Karpas-422 (cell line): ENCODE measurements at regions not wholly inside any gene's neighbourhood (a gene's known extent, or its start where the extent isn't known, plus 50 kb on each side); places are given as distances from the start of the nearest gene placed in this dataset.
"Not testable (repeated sequence)": the region's sequence is repeated elsewhere in the genome, so short reads cannot be mapped to it uniquely, and the experiment has no call there.

Experiments used
- DNase-seq: peaks from one replicate; pipeline ENCODE4 v3.0.0-alpha.2; 2015
- H2AFZ ChIP-seq: fragments of 200-600 bp; sonication (generic); 2 replicates; pipeline ENCODE4 v1.6.1; 2014; ENCODE audit warnings: antibody characterized with exemption, low read length, mixed read lengths
- H3K27ac ChIP-seq: fragments of 200-600 bp; sonication (generic); 2 replicates; pipeline ENCODE4 v1.5.1; 2014; ENCODE audit warnings: mild to moderate bottlenecking, low read length, moderate library complexity
- H3K27me3 ChIP-seq: fragments of 200-600 bp; sonication (generic); 2 replicates; pipeline ENCODE4 v1.6.1; 2014; ENCODE audit warnings: low read length, mixed read lengths
- H3K36me3 ChIP-seq: fragments of 200-600 bp; sonication (generic); 2 replicates; pipeline ENCODE4 v1.6.1; 2014; ENCODE audit warnings: low read length, mixed read lengths; ENCODE audit not compliant: insufficient read depth
- H3K4me1 ChIP-seq: fragments of 200-600 bp; sonication (generic); 2 replicates; pipeline ENCODE4 v1.6.1; 2014; ENCODE audit warnings: mild to moderate bottlenecking, low read length, mixed read lengths
- H3K4me2 ChIP-seq: fragments of 200-600 bp; sonication (generic); 2 replicates; pipeline ENCODE4 v1.6.1; 2014; ENCODE audit warnings: low read length, low read depth, mild to moderate bottlenecking; ENCODE audit not compliant: poor library complexity, severe bottlenecking
- H3K4me3 ChIP-seq: fragments of 200-600 bp; sonication (generic); 2 replicates; pipeline ENCODE4 v1.5.1; 2014; ENCODE audit warnings: mild to moderate bottlenecking, antibody characterized with exemption, low read length, mixed read lengths
- H3K79me2 ChIP-seq: fragments of 200-600 bp; sonication (generic); 2 replicates; pipeline ENCODE4 v1.6.1; 2014; ENCODE audit warnings: mild to moderate bottlenecking, low read length, mixed read lengths
- H3K9ac ChIP-seq: fragments of 200-600 bp; sonication (generic); 2 replicates; pipeline ENCODE4 v1.6.0; 2014; ENCODE audit warnings: low read length
- H3K9me2 ChIP-seq: fragments of 200-600 bp; sonication (generic), shearing (Covaris generic); replicated peaks from 2 replicates; pipeline ENCODE4 v1.6.0; 2014; ENCODE audit warnings: mild to moderate bottlenecking, low read length, moderate library complexity; ENCODE audit not compliant: insufficient read depth
- H3K9me3 ChIP-seq: fragments of 300-700, 200-600 bp; sonication (generic); 2 replicates; pipeline ENCODE4 v1.6.1; 2014; ENCODE audit warnings: low read length, mixed read lengths
- H4K20me1 ChIP-seq: fragments of 200-600 bp; sonication (generic); 2 replicates; pipeline ENCODE4 v1.6.1; 2014; ENCODE audit warnings: mild to moderate bottlenecking, antibody characterized with exemption, low read length, low read depth; ENCODE audit not compliant: insufficient read depth

- not testable (repeated sequence) for H4K20me1 ChIP-seq, H3K4me2 ChIP-seq
Observed at GRCh38 chr1:191448279-191448678, 710.0 kb upstream of the RGS18 start.

GRCh38 chr1:191452586-191452985, 705.7 kb upstream of the RGS18 start:
- DNase-seq: no peak
- H3K4me2 ChIP-seq: no peak overlapping the region
- H4K20me1 ChIP-seq: no peaks in the 10 kb centered on the region
- no peaks in the 10 kb centered on the region for H3K79me2 ChIP-seq
- peaks cover 4% of the 10 kb centered on the region for H3K9me3 ChIP-seq
- no peak overlapping the region for H3K9ac ChIP-seq
- H3K9me2 ChIP-seq: no peaks in the 10 kb centered on the region; the same call in 1 of the 2 replicates
- H3K4me3 ChIP-seq: no peak overlapping the region
- H3K4me1 ChIP-seq: no peaks in the 10 kb centered on the region
- no peak overlapping the region for H3K27ac ChIP-seq
- no peaks in the 10 kb centered on the region for H3K27me3 ChIP-seq
- H3K36me3 ChIP-seq: no peaks in the 10 kb centered on the region
- no peak overlapping the region for H2AFZ ChIP-seq

More at GRCh38 chr1:191448279-191448678, 710.0 kb upstream of the RGS18 start:
- not testable (repeated sequence) for H3K9ac ChIP-seq, H3K4me1 ChIP-seq, H2AFZ ChIP-seq, H3K9me2 ChIP-seq, H3K79me2 ChIP-seq, DNase-seq, H3K9me3 ChIP-seq, H3K27me3 ChIP-seq, H3K36me3 ChIP-seq, H3K27ac ChIP-seq, H3K4me3 ChIP-seq

GRCh38 chr1:191453487-191453886, 704.8 kb upstream of the RGS18 start:
- Histone ChIP-seq H4K20me1 (no peaks in the 10 kb centered on the region), H3K27me3 (no peaks in the 10 kb centered on the region), H3K9me2 (no peaks in the 10 kb centered on the region; the same call in 1 of the 2 replicates), H3K9ac (no peak overlapping the region), H3K36me3 (no peaks in the 10 kb centered on the region), H3K4me2 (no peak overlapping the region), H3K9me3 (peaks cover 9% of the 10 kb centered on the region), H3K79me2 (no peaks in the 10 kb centered on the region), H3K4me1 (no peaks in the 10 kb centered on the region), H3K27ac (no peak overlapping the region), H3K4me3 (no peak overlapping the region), H2AFZ (no peak overlapping the region)
- no peak for DNase-seq

GRCh38 chr1:191457889-191458288, 700.4 kb upstream of the RGS18 start:
- H3K79me2 ChIP-seq: no peaks in the 10 kb centered on the region
- no peak for DNase-seq
- H3K4me2 ChIP-seq: no peak overlapping the region
- H3K36me3 ChIP-seq: no peaks in the 10 kb centered on the region
- no peak overlapping the region for H3K4me3 ChIP-seq
- H4K20me1 ChIP-seq: no peaks in the 10 kb centered on the region
- no peaks in the 10 kb centered on the region for H3K27me3 ChIP-seq
- no peaks in the 10 kb centered on the region for H3K9me2 ChIP-seq
- H3K27ac ChIP-seq: no peak overlapping the region
- H3K4me1 ChIP-seq: no peaks in the 10 kb centered on the region
- no peak overlapping the region for H3K9ac ChIP-seq
- H2AFZ ChIP-seq: no peak overlapping the region
- peaks cover 16% of the 10 kb centered on the region for H3K9me3 ChIP-seq

- H3K4me2 ChIP-seq: no peak overlapping the region
- no peaks in the 10 kb centered on the region for H3K79me2 ChIP-seq
- no peak overlapping the region for H3K27ac ChIP-seq
- H3K36me3 ChIP-seq: no peaks in the 10 kb centered on the region
- H4K20me1 ChIP-seq: no peaks in the 10 kb centered on the region
- no peak overlapping the region for H2AFZ ChIP-seq
- H3K9me3 ChIP-seq: peaks cover 16% of the 10 kb centered on the region
- H3K4me1 ChIP-seq: no peaks in the 10 kb centered on the region
- no peak for DNase-seq
- no peaks in the 10 kb centered on the region for H3K27me3 ChIP-seq
- H3K9ac ChIP-seq: no peak overlapping the region
- no peak overlapping the region for H3K4me3 ChIP-seq
- no peaks in the 10 kb centered on the region for H3K9me2 ChIP-seq
Observed at GRCh38 chr1:191460234-191460633, 698.0 kb upstream of the RGS18 start.

GRCh38 chr1:191483988-191484387, 674.3 kb upstream of the RGS18 start:
- H3K27ac ChIP-seq: no peak overlapping the region
- H3K9me2 ChIP-seq: no peaks in the 10 kb centered on the region
- no peaks in the 10 kb centered on the region for H3K36me3 ChIP-seq
- H4K20me1 ChIP-seq: no peaks in the 10 kb centered on the region
- no peak overlapping the region; the same call in 1 of the 2 replicates for H3K4me3 ChIP-seq
- no peak overlapping the region for H2AFZ ChIP-seq
- H3K4me2 ChIP-seq: no peak overlapping the region
- no peak for DNase-seq
- no peak overlapping the region for H3K9ac ChIP-seq
- H3K27me3 ChIP-seq: no peaks in the 10 kb centered on the region
- H3K9me3 ChIP-seq: peaks cover 7% of the 10 kb centered on the region
- no peaks in the 10 kb centered on the region for H3K4me1 ChIP-seq
- H3K79me2 ChIP-seq: no peaks in the 10 kb centered on the region

GRCh38 chr1:191490303-191490702, 668.0 kb upstream of the RGS18 start:
- no peaks in the 10 kb centered on the region for H3K4me1 ChIP-seq
- no peak overlapping the region for H3K9ac ChIP-seq
- H3K9me2 ChIP-seq: no peaks in the 10 kb centered on the region
- H3K4me2 ChIP-seq: no peak overlapping the region
- no peak overlapping the region for H3K27ac ChIP-seq
- DNase-seq: no peak
- no peak overlapping the region for H2AFZ ChIP-seq
- no peak overlapping the region for H3K4me3 ChIP-seq
- H3K27me3 ChIP-seq: no peaks in the 10 kb centered on the region
- no peaks in the 10 kb centered on the region for H3K36me3 ChIP-seq
- H4K20me1 ChIP-seq: no peaks in the 10 kb centered on the region
- H3K79me2 ChIP-seq: no peaks in the 10 kb centered on the region
- peaks cover 9% of the 10 kb centered on the region for H3K9me3 ChIP-seq

GRCh38 chr1:191495040-191495439, 663.2 kb upstream of the RGS18 start:
- Histone ChIP-seq H3K27ac (no peak overlapping the region), H3K27me3 (no peaks in the 10 kb centered on the region), H2AFZ (no peak overlapping the region), H3K36me3 (no peaks in the 10 kb centered on the region), H3K9me2 (no peaks in the 10 kb centered on the region), H3K9ac (no peak overlapping the region), H3K4me2 (no peak overlapping the region), H3K4me1 (no peaks in the 10 kb centered on the region), H3K9me3 (peaks cover 19% of the 10 kb centered on the region), H3K4me3 (no peak overlapping the region), H4K20me1 (no peaks in the 10 kb centered on the region), H3K79me2 (no peaks in the 10 kb centered on the region)
- no peak for DNase-seq

GRCh38 chr1:191498318-191498717, 659.9 kb upstream of the RGS18 start:
- H2AFZ ChIP-seq: no peak overlapping the region
- no peaks in the 10 kb centered on the region for H3K79me2 ChIP-seq
- H3K9ac ChIP-seq: no peak overlapping the region
- H3K9me3 ChIP-seq: peaks cover 14% of the 10 kb centered on the region
- no peak for DNase-seq
- no peaks in the 10 kb centered on the region for H3K4me1 ChIP-seq
- no peak overlapping the region for H3K4me3 ChIP-seq
- H3K27ac ChIP-seq: no peak overlapping the region
- no peaks in the 10 kb centered on the region for H3K36me3 ChIP-seq
- H4K20me1 ChIP-seq: no peaks in the 10 kb centered on the region
- no peaks in the 10 kb centered on the region for H3K27me3 ChIP-seq
- no peak overlapping the region for H3K4me2 ChIP-seq
- H3K9me2 ChIP-seq: no peaks in the 10 kb centered on the region
